HepG2 (cell line): ENCODE measurements at regions not wholly inside any gene's neighbourhood (a gene's known extent, or its start where the extent isn't known, plus 50 kb on each side); places are given as distances from the start of the nearest gene placed in this dataset.

Source experiments
- CEBPB ChIP-seq: IDR thresholded peaks from 2 replicates; pipeline ENCODE4 v1.6.1; 2011; ENCODE audit warnings: low read depth, low read length, improper control_type of control experiment, borderline replicate concordance
- MAFG ChIP-seq: sonication (generic); formaldehyde crosslinking; IDR thresholded peaks from 2 replicates; pipeline ENCODE4 v1.5.1; 2020; ENCODE audit warnings: mild to moderate bottlenecking, missing genetic modification reagents
- MYNN ChIP-seq: sonication (generic); formaldehyde crosslinking; IDR thresholded peaks from 2 replicates; pipeline ENCODE4 v1.4.0; 2020; ENCODE audit warnings: mild to moderate bottlenecking, low read depth, missing genetic modification reagents
- NFKBIZ ChIP-seq: IDR thresholded peaks from 2 replicates; pipeline ENCODE4 v1.6.1; 2018; ENCODE audit warnings: missing genetic modification reagents, missing compliant biosample characterization
- RELA ChIP-seq: sonication (generic); formaldehyde crosslinking; IDR thresholded peaks from 2 replicates; pipeline ENCODE4 v1.4.0; 2020; ENCODE audit warnings: missing genetic modification reagents
- SETDB1 ChIP-seq: sonication (generic); formaldehyde crosslinking; IDR thresholded peaks from 2 replicates; pipeline ENCODE4 v1.5.1; 2020; ENCODE audit warnings: missing genetic modification reagents, mild to moderate bottlenecking, borderline replicate concordance
- SSRP1 ChIP-seq: IDR thresholded peaks from 2 replicates; pipeline ENCODE4 v1.6.1; 2016; ENCODE audit warnings: control low read depth
- YEATS2 ChIP-seq: sonication (generic); formaldehyde crosslinking; IDR thresholded peaks from 2 replicates; pipeline ENCODE4 v1.4.0; 2020; ENCODE audit warnings: missing genetic modification reagents, borderline replicate concordance
- ZNF644 ChIP-seq: IDR thresholded peaks from 2 replicates; pipeline ENCODE4 v1.6.1; 2016; ENCODE audit warnings: low read depth
- TF ChIP-seq, protein P1 (sequence below): sonication (generic); formaldehyde crosslinking; IDR thresholded peaks from 2 replicates; pipeline ENCODE4 v1.9.0; 2021; ENCODE audit warnings: missing genetic modification reagents, borderline replicate concordance
- TF ChIP-seq, protein P2 (sequence below): sonication (generic); formaldehyde crosslinking; IDR thresholded peaks from 2 replicates; pipeline ENCODE4 v1.5.0; 2020; ENCODE audit warnings: mild to moderate bottlenecking, missing genetic modification reagents, moderate library complexity
- TF ChIP-seq, protein P3 (sequence below): sonication (generic); formaldehyde crosslinking; conservative IDR thresholded peaks from 2 replicates; pipeline ENCODE4 v1.4.0; 2020; ENCODE audit warnings: mild to moderate bottlenecking, missing genetic modification reagents, moderate library complexity

DNA sequence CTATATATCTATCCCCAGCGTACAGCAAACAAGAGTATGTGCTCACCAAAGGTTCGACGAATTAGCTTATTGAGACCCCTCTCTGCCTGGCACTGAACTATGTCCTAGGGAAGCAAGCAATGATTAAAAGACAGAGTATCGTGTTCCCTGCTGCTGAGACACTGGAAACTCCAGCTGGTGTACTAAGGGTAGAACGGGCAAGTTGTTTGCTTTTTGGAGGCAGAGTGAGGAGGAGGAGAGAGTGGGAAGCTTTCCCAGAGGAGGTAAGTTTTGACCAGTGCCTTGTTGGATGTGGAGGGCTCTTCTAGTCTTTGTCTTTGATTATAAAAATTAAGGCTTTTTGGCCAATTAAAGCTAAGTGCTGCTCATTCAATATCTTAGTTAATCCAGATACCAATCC lies 61.7 kb downstream of the PJA1 start:
- TF ChIP-seq MYNN (CRISPR knock-in tag) (no peak), SETDB1 (CRISPR knock-in tag) (no peak), NFKBIZ (CRISPR knock-in tag) (no peak), MAFG (no peak), SSRP1 (no peak), CEBPB (no peak), YEATS2 (CRISPR knock-in tag) (no peak), RELA (CRISPR knock-in tag) (no peak), ZNF644 (CRISPR knock-in tag) (no peak)
- TF ChIP-seq, protein P1, sequence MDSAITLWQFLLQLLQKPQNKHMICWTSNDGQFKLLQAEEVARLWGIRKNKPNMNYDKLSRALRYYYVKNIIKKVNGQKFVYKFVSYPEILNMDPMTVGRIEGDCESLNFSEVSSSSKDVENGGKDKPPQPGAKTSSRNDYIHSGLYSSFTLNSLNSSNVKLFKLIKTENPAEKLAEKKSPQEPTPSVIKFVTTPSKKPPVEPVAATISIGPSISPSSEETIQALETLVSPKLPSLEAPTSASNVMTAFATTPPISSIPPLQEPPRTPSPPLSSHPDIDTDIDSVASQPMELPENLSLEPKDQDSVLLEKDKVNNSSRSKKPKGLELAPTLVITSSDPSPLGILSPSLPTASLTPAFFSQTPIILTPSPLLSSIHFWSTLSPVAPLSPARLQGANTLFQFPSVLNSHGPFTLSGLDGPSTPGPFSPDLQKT (CRISPR knock-in tag) = no peak
- TF ChIP-seq, protein P2, sequence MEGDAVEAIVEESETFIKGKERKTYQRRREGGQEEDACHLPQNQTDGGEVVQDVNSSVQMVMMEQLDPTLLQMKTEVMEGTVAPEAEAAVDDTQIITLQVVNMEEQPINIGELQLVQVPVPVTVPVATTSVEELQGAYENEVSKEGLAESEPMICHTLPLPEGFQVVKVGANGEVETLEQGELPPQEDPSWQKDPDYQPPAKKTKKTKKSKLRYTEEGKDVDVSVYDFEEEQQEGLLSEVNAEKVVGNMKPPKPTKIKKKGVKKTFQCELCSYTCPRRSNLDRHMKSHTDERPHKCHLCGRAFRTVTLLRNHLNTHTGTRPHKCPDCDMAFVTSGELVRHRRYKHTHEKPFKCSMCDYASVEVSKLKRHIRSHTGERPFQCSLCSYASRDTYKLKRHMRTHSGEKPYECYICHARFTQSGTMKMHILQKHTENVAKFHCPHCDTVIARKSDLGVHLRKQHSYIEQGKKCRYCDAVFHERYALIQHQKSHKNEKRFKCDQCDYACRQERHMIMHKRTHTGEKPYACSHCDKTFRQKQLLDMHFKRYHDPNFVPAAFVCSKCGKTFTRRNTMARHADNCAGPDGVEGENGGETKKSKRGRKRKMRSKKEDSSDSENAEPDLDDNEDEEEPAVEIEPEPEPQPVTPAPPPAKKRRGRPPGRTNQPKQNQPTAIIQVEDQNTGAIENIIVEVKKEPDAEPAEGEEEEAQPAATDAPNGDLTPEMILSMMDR (CRISPR knock-in tag) = no peak
- TF ChIP-seq, protein P3, sequence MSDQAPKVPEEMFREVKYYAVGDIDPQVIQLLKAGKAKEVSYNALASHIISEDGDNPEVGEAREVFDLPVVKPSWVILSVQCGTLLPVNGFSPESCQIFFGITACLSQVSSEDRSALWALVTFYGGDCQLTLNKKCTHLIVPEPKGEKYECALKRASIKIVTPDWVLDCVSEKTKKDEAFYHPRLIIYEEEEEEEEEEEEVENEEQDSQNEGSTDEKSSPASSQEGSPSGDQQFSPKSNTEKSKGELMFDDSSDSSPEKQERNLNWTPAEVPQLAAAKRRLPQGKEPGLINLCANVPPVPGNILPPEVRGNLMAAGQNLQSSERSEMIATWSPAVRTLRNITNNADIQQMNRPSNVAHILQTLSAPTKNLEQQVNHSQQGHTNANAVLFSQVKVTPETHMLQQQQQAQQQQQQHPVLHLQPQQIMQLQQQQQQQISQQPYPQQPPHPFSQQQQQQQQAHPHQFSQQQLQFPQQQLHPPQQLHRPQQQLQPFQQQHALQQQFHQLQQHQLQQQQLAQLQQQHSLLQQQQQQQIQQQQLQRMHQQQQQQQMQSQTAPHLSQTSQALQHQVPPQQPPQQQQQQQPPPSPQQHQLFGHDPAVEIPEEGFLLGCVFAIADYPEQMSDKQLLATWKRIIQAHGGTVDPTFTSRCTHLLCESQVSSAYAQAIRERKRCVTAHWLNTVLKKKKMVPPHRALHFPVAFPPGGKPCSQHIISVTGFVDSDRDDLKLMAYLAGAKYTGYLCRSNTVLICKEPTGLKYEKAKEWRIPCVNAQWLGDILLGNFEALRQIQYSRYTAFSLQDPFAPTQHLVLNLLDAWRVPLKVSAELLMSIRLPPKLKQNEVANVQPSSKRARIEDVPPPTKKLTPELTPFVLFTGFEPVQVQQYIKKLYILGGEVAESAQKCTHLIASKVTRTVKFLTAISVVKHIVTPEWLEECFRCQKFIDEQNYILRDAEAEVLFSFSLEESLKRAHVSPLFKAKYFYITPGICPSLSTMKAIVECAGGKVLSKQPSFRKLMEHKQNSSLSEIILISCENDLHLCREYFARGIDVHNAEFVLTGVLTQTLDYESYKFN = no peak
